ENCODE measurements at regions not wholly inside any gene's neighbourhood (a gene's known extent, or its start where the extent isn't known, plus 50 kb on each side); places are given as distances from the start of the nearest gene placed in this dataset.

DNA sequence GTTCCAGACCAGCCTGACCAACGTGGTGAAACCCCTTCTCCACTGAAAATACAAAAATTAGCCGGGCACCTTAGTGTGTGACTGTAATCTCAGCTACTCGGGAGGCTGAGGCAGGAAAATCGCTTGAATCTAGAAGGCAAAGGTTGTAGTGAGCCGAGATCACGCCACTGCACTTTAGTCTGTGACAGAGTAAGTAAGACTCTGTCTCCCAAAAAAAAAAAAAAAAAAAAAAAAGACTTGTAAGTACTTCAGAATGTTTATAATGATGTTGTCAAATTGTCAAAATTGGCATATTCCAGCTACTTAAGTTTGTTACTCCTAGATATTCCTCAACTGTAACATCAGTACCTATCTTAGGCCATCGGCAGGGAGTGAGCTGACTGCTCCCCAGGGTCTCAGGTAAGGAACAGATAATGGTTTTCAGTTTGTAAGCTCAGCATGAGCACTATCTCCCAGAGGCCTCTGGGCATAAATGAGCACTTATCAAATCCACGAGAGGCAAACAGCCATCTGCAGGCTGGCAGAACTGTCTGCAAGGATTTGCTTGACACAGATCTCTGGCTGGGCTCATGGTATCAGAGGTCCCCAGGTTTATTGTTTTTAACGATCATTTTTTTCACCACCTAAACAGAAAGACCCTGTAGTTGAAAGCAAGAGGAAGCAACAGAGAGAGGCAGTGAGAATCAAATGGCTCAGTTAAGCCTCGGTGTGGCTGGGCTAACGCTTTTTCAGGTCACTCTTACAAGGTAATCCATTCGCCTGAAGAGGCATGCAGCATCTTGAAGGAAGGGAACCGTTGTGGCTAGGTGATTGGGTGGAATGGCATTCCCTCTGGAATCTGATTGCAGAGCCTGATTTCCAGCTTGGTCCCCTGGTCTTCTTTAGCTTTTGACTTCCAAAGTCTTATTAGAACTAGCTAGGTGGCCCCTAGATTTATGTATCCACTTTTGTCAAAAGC lies 115.9 kb downstream of the LY86 start:
- Mint-ChIP-seq H3K9me3 (no peaks in the 10 kb centered on the region), H3K4me1 (ENCODE audit: low read depth) (peaks cover 3% of the 10 kb centered on the region), H3K27ac (no peak overlapping the region), H3K4me3 (no peak overlapping the region), H3K36me3 (ENCODE audit: low read depth) (no peaks in the 10 kb centered on the region), H3K27me3 (peaks cover 10% of the 10 kb centered on the region)
- ChIA-PET CTCF (interaction anchor here (1.1 kb wide), 1 partner anchor 28 kb away, joined by 3 read pairs; no protein-coding TSS in a partner anchor), POLR2A (no interaction called here)
- ATAC-seq (no peak), DNase-seq (no peak)
- TF ChIP-seq, protein P1, sequence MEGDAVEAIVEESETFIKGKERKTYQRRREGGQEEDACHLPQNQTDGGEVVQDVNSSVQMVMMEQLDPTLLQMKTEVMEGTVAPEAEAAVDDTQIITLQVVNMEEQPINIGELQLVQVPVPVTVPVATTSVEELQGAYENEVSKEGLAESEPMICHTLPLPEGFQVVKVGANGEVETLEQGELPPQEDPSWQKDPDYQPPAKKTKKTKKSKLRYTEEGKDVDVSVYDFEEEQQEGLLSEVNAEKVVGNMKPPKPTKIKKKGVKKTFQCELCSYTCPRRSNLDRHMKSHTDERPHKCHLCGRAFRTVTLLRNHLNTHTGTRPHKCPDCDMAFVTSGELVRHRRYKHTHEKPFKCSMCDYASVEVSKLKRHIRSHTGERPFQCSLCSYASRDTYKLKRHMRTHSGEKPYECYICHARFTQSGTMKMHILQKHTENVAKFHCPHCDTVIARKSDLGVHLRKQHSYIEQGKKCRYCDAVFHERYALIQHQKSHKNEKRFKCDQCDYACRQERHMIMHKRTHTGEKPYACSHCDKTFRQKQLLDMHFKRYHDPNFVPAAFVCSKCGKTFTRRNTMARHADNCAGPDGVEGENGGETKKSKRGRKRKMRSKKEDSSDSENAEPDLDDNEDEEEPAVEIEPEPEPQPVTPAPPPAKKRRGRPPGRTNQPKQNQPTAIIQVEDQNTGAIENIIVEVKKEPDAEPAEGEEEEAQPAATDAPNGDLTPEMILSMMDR (IDR thresholded peaks at IDR 0.05), result no peak
- intact Hi-C loops (cut with micrococcal nuclease), result no loop called here

DNA sequence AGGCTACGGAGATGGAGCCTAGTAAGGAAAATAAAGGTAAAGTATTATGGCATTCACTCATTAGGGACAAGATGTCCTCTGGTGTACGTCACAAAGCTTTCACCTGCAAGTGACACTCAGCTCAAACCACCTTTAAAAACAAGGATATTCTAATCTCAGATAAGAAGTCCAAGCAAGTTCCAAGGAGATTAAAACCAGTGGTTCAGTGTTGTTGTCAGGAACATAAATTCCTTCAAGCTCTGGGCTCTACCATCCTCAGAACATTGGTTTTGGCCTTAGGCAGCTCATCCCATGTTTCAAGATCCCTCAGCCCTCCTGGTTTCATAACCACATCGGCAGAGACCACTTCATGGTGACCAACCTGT lies 116.5 kb downstream of the LY86 start:
- H3K27me3 Mint-ChIP-seq, result peaks cover 10% of the 10 kb centered on the region
- ChIA-PET CTCF (interaction anchor here (1.1 to 1.5 kb wide), 4 partner anchors 8 to 538 kb away, joined by 3 to 5 read pairs (median 4); no protein-coding TSS in a partner anchor), POLR2A (interaction anchor here (0.6 kb wide), 1 partner anchor 911 kb away, joined by 3 read pairs; no protein-coding TSS in a partner anchor)
- DNase-seq, result no peak
- no peaks in the 10 kb centered on the region for H3K36me3 Mint-ChIP-seq (ENCODE audit: low read depth)
- H3K4me1 Mint-ChIP-seq (ENCODE audit: low read depth), result peaks cover 3% of the 10 kb centered on the region
- H3K27ac Mint-ChIP-seq, result no peak overlapping the region
- intact Hi-C loops (cut with micrococcal nuclease), result no loop called here
- no peak for ATAC-seq
- H3K9me3 Mint-ChIP-seq, result no peaks in the 10 kb centered on the region
- H3K4me3 Mint-ChIP-seq, result no peak overlapping the region
- TF ChIP-seq, protein P1 (IDR thresholded peaks at IDR 0.05), result no peak

DNA sequence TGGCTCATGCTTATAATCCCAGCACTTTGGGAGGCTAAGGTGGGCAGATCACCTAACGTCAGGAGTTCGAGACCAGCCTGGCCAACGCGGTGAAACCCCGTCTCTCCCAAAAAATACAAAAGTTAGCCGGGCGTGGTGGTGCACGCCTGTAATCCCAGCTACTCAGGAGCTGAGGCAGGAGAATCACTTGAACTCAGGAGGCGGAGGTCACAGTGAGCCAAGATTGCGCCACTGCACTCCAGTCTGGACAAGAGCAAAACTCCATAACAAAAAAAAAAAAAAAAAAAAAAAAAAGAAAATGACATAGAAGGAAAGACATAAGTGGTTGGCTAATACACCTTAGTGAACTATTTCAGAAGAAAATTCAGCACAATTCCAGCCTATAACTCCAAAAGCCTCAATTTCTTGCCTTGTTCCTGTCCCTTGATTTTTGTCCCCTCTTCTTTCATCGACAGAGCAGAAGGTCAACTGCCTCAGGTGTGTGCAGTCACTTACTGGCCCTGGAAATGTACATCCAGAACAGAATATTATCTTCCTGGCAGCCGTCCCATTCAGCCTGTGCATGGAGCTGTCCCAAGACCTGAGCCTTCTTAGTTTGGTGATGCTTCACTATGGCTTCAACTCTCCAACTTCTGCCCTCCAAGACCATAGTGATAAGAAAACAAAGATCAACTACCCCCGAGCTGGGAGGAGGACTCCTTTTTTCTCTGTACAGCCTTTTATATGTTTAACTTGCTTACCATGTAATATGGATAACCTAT lies 117.6 kb downstream of the LY86 start:
- H3K9me3 Mint-ChIP-seq, result no peaks in the 10 kb centered on the region
- intact Hi-C loops (cut with micrococcal nuclease), result no loop called here
- H3K27me3 Mint-ChIP-seq, result peaks cover 8% of the 10 kb centered on the region
- no peak overlapping the region for H3K27ac Mint-ChIP-seq
- no peaks in the 10 kb centered on the region for H3K36me3 Mint-ChIP-seq (ENCODE audit: low read depth)
- H3K4me1 Mint-ChIP-seq (ENCODE audit: low read depth), result peaks cover 3% of the 10 kb centered on the region
- H3K4me3 Mint-ChIP-seq, result no peak overlapping the region
- TF ChIP-seq, protein P1 (IDR thresholded peaks at IDR 0.05), result no peak
- CTCF ChIA-PET, result interaction anchor here (1.1 to 1.5 kb wide), 4 partner anchors 9 to 537 kb away, joined by 3 to 5 read pairs (median 4); no protein-coding TSS in a partner anchor
- DNase-seq (no peak), ATAC-seq (no peak)
- POLR2A ChIA-PET, result no interaction called here

DNA sequence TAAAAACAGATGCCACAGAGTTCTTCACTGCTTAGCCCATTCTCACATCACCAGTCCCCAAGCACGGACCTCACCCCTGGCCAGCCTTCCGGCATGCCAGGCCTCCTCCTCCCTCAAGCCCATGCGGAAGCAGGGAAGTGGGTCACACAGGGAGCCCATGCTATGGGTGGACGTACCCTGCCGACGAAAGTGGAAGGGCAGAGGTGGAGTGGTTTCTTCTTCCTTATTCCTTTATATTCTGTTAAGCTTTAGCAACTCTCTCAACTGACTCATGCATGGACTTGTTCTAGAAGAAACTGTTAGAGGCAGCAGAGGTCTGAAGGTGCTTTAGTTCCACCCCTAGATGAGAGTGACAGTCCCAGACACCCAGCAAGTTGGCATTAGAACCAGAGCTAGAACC lies 118.6 kb downstream of the LY86 start:
- H3K36me3 Mint-ChIP-seq (ENCODE audit: low read depth), result no peaks in the 10 kb centered on the region
- CTCF ChIA-PET, result interaction anchor here (1.1 kb wide), 1 partner anchor 11 kb away, joined by 3 read pairs; no protein-coding TSS in a partner anchor
- no peak for DNase-seq
- no peak overlapping the region for H3K4me3 Mint-ChIP-seq
- ATAC-seq, result no peak
- POLR2A ChIA-PET, result no interaction called here
- TF ChIP-seq, protein P1 (IDR thresholded peaks at IDR 0.05), result no peak
- intact Hi-C loops (cut with micrococcal nuclease), result no loop called here
- H3K27ac Mint-ChIP-seq, result no peak overlapping the region
- peaks cover 11% of the 10 kb centered on the region for H3K4me1 Mint-ChIP-seq (ENCODE audit: low read depth)
- H3K27me3 Mint-ChIP-seq, result peaks cover 4% of the 10 kb centered on the region
- H3K9me3 Mint-ChIP-seq, result no peaks in the 10 kb centered on the region

All from activated CD8-positive, alpha-beta T cell treated with anti-CD3 and anti-CD28 coated beads for 36 hours (primary cell).